GM20431 (cell line): ENCODE measurements at regions not wholly inside any gene's neighbourhood (a gene's known extent, or its start where the extent isn't known, plus 50 kb on each side); places are given as distances from the start of the nearest gene placed in this dataset.

ENCODE experiments used
- in situ Hi-C: fragments of 300-500 bp; cut with MseI, MboI; formaldehyde crosslinking; loops from one replicate; pipeline ENCODE4 v1.15.0; 2020; ENCODE audit warnings: low sequenced_read_pairs; ENCODE audit not compliant: unreplicated experiment

DNA sequence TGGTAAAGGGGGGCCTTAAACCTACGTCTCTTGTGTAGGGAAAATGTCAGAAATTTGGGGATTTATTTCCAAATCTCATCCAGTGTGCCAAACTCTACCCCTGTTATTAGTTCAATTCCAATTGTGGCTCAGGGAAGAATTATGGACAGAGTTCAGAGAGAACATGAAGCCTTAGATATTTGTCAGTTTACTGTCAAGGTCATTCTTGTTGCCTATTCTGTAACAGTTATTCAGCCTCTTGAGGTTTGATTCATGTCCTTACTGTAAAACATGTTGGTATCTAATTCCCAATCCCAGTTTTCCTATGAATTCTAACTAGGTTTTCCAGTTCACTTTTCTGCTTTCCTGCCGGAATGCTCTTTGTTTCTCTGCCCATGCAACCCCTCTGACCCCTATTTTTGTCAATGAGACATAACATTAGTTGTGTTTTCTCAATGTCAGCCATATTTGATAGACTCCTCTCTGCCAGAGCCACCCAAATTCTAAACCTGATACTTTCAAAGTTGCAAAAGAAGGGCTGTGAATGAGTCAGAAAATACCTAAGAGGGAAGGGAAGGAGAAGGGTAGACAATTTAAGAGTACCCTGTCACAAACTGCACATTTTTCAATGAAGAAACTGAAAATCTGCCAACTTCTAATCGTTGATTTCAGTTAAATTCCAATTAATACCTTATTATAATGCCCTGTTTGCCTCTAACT is 52.4 kb downstream of the ATOSA start:
- in situ Hi-C loops = no loop called here

GRCh38 chr15:52624262-52624661 is 54.9 kb downstream of the ATOSA start:
- in situ Hi-C loops = loop anchor here (25.0 kb wide), 1 partner anchor 113 kb away; no protein-coding TSS in a partner anchor

DNA sequence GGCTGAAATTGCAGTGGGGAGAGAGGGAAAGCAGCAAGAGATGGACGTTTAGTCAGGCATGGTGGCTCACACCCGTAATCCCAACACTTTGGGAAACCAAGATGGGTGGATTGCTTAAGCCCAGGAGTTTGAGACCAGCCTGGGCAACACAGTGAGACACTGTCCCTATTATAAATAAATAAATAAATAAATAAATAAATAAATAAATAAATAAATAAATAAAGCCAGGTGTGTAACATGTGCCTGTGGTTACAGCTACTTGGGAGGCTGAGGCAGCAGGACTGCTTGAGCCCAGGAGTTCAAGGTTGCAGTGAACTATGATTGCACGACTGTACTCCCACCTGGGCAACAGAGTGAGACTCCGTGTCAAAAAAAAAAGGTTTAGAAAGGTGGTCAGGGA is 54.0 kb upstream of the ARPP19 start:
- in situ Hi-C loops = loop anchor here (25.0 kb wide), 1 partner anchor 115 kb away; no protein-coding TSS in a partner anchor

- in situ Hi-C loops = loop anchor here (25.0 kb wide), 1 partner anchor 117 kb away; no protein-coding TSS in a partner anchor
Measured at GRCh38 chr15:52620496-52620895, 51.7 kb upstream of the ARPP19 start.
